ENCODE measurements at regions not wholly inside any gene's neighbourhood (a gene's known extent, or its start where the extent isn't known, plus 50 kb on each side); places are given as distances from the start of the nearest gene placed in this dataset.

DNA sequence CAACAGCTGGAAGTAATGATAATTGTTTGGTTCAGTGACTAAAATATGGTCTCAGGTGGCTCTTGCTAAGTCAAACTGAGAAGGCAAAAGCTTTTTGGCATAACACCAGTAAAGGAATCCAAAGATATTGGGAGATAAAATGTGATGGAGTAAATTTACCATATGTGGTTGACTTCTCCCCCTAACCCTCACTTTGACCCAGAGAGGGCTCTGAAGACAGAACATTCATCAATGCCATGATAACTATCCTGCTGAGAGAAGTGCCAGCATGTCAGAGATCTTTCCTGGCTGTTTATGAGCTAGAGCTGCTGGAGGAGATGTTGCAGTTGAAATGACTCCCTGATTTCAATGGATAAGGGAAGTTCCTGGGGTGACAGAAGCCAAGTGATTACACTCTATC, 213.4 kb downstream of the SPCS3 start:
- TF ChIP-seq, protein P1, sequence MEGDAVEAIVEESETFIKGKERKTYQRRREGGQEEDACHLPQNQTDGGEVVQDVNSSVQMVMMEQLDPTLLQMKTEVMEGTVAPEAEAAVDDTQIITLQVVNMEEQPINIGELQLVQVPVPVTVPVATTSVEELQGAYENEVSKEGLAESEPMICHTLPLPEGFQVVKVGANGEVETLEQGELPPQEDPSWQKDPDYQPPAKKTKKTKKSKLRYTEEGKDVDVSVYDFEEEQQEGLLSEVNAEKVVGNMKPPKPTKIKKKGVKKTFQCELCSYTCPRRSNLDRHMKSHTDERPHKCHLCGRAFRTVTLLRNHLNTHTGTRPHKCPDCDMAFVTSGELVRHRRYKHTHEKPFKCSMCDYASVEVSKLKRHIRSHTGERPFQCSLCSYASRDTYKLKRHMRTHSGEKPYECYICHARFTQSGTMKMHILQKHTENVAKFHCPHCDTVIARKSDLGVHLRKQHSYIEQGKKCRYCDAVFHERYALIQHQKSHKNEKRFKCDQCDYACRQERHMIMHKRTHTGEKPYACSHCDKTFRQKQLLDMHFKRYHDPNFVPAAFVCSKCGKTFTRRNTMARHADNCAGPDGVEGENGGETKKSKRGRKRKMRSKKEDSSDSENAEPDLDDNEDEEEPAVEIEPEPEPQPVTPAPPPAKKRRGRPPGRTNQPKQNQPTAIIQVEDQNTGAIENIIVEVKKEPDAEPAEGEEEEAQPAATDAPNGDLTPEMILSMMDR (IDR thresholded peaks at IDR 0.05; ENCODE audit: insufficient read depth, low read length, poor library complexity, severe bottlenecking): no peak
- DNase-seq (ENCODE audit: extremely low read depth, insufficient read length): no peak
- Histone ChIP-seq H3K36me3 (ENCODE audit: control insufficient read depth, insufficient read depth, low read length) (no peaks in the 10 kb centered on the region), H3K4me3 (replicated peaks; ENCODE audit: low read depth, low read length) (no peak overlapping the region), H3K27me3 (replicated peaks; ENCODE audit: control insufficient read depth, insufficient read depth, low read length) (no peaks in the 10 kb centered on the region)

DNA sequence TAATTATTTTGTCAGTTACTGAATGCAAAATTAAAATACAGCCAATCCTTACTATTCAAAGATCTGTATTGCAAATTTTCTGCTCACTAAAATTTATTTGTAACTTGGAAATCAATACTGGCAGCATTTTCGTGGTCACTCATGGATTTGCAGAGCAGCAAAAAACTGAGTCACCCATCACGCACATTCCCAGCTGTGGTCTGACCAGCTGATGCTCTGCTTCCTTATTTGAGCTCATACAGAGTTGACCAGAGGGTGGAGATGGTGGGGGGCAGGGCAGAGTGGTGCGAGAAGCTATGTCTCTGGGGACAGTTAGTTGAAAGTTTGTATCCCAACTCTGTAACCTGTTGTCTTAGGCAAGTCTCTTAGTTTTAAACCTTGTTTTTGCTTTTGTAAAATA, 214.8 kb downstream of the SPCS3 start:
- DNase-seq (ENCODE audit: extremely low read depth, insufficient read length): no peak
- Histone ChIP-seq H3K4me3 (replicated peaks; ENCODE audit: low read depth, low read length) (no peak overlapping the region), H3K36me3 (ENCODE audit: control insufficient read depth, insufficient read depth, low read length) (no peaks in the 10 kb centered on the region), H3K27me3 (replicated peaks; ENCODE audit: control insufficient read depth, insufficient read depth, low read length) (no peaks in the 10 kb centered on the region)
- TF ChIP-seq, protein P1 (IDR thresholded peaks at IDR 0.05; ENCODE audit: insufficient read depth, low read length, poor library complexity, severe bottlenecking): no peak

DNA sequence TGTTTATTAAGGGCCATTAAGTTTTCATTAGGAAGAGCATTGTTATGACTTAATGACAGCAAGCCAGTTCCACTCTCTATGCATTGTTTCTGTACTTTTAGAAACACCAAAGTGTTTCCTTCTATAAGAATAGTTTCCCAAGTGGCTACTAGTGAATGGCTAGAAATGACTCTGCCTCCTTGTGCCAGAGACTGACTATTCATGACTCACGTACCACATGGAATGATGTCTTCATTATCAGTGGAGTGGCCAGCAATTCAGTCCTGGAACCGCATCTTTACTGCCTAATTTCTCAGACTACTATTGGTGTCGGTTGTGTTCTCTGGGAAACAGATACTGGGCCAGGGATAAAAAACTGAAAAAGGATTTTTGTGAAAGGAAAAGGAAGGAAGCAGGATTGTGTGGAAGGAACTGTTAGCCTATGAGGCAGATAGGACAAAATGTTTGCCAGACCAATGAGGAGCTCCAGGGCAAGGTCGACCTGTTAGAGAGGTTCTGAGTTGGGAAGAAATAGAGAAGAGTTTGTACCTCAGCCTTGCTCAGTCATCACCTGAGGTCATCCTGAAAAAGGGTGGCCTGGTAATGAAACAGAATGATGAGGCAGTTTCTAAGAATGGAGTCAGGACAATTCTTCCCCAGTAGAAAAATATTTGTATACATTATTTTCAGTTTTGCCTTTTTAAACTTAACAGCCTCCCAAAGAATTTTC, 218.6 kb downstream of the SPCS3 start:
- TF ChIP-seq, protein P1 (IDR thresholded peaks at IDR 0.05; ENCODE audit: insufficient read depth, low read length, poor library complexity, severe bottlenecking): no peak
- no peak for DNase-seq (ENCODE audit: extremely low read depth, insufficient read length)
- Histone ChIP-seq H3K27me3 (replicated peaks; ENCODE audit: control insufficient read depth, insufficient read depth, low read length) (no peaks in the 10 kb centered on the region), H3K4me3 (replicated peaks; ENCODE audit: low read depth, low read length) (no peak overlapping the region), H3K36me3 (ENCODE audit: control insufficient read depth, insufficient read depth, low read length) (no peaks in the 10 kb centered on the region)

GRCh38 chr4:176539091-176539784, 219.5 kb downstream of the SPCS3 start:
- H3K4me3 ChIP-seq (replicated peaks; ENCODE audit: low read depth, low read length): no peak overlapping the region
- H3K27me3 ChIP-seq (replicated peaks; ENCODE audit: control insufficient read depth, insufficient read depth, low read length): no peaks in the 10 kb centered on the region
- no peak for DNase-seq (ENCODE audit: extremely low read depth, insufficient read length)
- TF ChIP-seq, protein P1 (IDR thresholded peaks at IDR 0.05; ENCODE audit: insufficient read depth, low read length, poor library complexity, severe bottlenecking): no peak
- H3K36me3 ChIP-seq (ENCODE audit: control insufficient read depth, insufficient read depth, low read length): no peaks in the 10 kb centered on the region

DNA sequence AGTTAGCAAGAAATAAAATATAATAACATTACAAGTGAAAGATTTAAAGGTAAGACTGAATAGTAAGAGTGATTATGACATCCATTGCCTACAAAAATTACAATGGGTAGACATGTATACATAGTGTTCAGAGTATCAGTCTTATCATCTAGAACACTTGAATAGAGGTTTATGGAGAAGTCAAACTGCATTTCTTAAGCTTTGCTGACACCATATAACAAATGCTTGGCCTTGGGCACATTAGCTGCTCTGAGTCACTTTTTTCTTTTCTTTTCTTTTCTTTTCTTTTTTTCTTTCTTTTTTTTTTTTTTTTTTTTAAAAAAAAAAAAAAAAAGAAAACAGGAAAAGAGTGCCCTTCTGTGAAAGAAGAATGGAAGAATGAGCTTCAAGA, 220.0 kb downstream of the SPCS3 start:
- TF ChIP-seq, protein P1 (IDR thresholded peaks at IDR 0.05; ENCODE audit: insufficient read depth, low read length, poor library complexity, severe bottlenecking): no peak
- Histone ChIP-seq H3K4me3 (replicated peaks; ENCODE audit: low read depth, low read length) (no peak overlapping the region), H3K36me3 (ENCODE audit: control insufficient read depth, insufficient read depth, low read length) (no peaks in the 10 kb centered on the region), H3K27me3 (replicated peaks; ENCODE audit: control insufficient read depth, insufficient read depth, low read length) (no peaks in the 10 kb centered on the region)
- DNase-seq (ENCODE audit: extremely low read depth, insufficient read length): no peak
